Smooth muscle cell (in vitro differentiated cells): ENCODE measurements at regions not wholly inside any gene's neighbourhood (a gene's known extent, or its start where the extent isn't known, plus 50 kb on each side); places are given as distances from the start of the nearest gene placed in this dataset.

ENCODE experiments used
- DNase-seq: peaks from one replicate; lab custom pipeline; 2025; ENCODE audit not compliant: unreplicated experiment; lab: John Stamatoyannopoulos, UW
- H2AFZ ChIP-seq: fragments of 200-600 bp; sonication (generic); 2 replicates; pipeline ENCODE4 v1.6.0; 2016; ENCODE audit warnings: antibody characterized with exemption, low read depth, mild to moderate bottlenecking
- H3F3A ChIP-seq: fragments of 200-600 bp; sonication (generic); 2 replicates; pipeline ENCODE4 v1.6.0; 2017; ENCODE audit warnings: antibody characterized with exemption, low read depth
- H3K27ac ChIP-seq: fragments of 200-600 bp; sonication (generic); 2 replicates; pipeline ENCODE4 v1.5.1; 2016; ENCODE audit warnings: low read depth, mild to moderate bottlenecking
- H3K27me3 ChIP-seq: fragments of 200-600 bp; sonication (generic); 2 replicates; pipeline ENCODE4 v1.6.1; 2016; ENCODE audit warnings: low read depth, mild to moderate bottlenecking
- H3K36me3 ChIP-seq: fragments of 200-600 bp; sonication (generic); 2 replicates; pipeline ENCODE4 v1.5.1; 2016; ENCODE audit warnings: low read depth
- H3K4me1 ChIP-seq: fragments of 200-600 bp; sonication (generic); 2 replicates; pipeline ENCODE4 v1.5.1; 2016; ENCODE audit warnings: low read depth
- H3K4me2 ChIP-seq: fragments of 200-600 bp; sonication (generic); 2 replicates; pipeline ENCODE4 v1.6.0; 2016; ENCODE audit warnings: mild to moderate bottlenecking
- H3K4me3 ChIP-seq: fragments of 200-600 bp; sonication (generic); 2 replicates; pipeline ENCODE4 v1.5.1; 2016; ENCODE audit warnings: mild to moderate bottlenecking
- H3K79me2 ChIP-seq: fragments of 200-600 bp; sonication (generic); 2 replicates; pipeline ENCODE4 v1.6.0; 2016; ENCODE audit warnings: low read depth, mild to moderate bottlenecking
- H3K9ac ChIP-seq: fragments of 200-600 bp; sonication (generic); 2 replicates; pipeline ENCODE4 v1.6.0; 2016; ENCODE audit warnings: low read depth
- H3K9me3 ChIP-seq: fragments of 200-600 bp; sonication (generic); replicated peaks from 2 replicates; pipeline ENCODE4 v1.5.1; 2016; ENCODE audit warnings: low read depth
- H4K20me1 ChIP-seq: fragments of 200-600 bp; sonication (generic); 2 replicates; pipeline ENCODE4 v1.6.0; 2016; ENCODE audit warnings: low read depth
- CTCF ChIP-seq: fragments of 200-600 bp; sonication (generic); IDR thresholded peaks from 2 replicates; pipeline ENCODE4 v1.5.1; 2017; ENCODE audit warnings: borderline replicate concordance, mild to moderate bottlenecking, antibody characterized with exemption; ENCODE audit not compliant: insufficient read depth, poor library complexity, severe bottlenecking
- WGBS: methylation state at CpG from one replicate; pipeline ENCODE4 v1.1.7; 2016; ENCODE audit warnings: low lambda C conversion rate; 5-methylcytosine and 5-hydroxymethylcytosine counted together

- Histone ChIP-seq H3K4me3 (no peak overlapping the region), H2AFZ (no peak overlapping the region), H3F3A (no peaks in the 10 kb centered on the region), H4K20me1 (no peaks in the 10 kb centered on the region), H3K4me1 (no peaks in the 10 kb centered on the region), H3K4me2 (no peak overlapping the region), H3K9ac (no peak overlapping the region), H3K27me3 (peaks cover 3% of the 10 kb centered on the region), H3K79me2 (no peaks in the 10 kb centered on the region), H3K9me3 (no peaks in the 10 kb centered on the region), H3K36me3 (no peaks in the 10 kb centered on the region), H3K27ac (no peak overlapping the region)
- TF ChIP-seq CTCF: no peak
- no peak for DNase-seq
- WGBS: 25% methylated on average over 1 of the region's 1 CpG
These were observed 583.9 kb upstream of the API5 start for GRCh38 chr11:42727879-42728278.

- no peaks in the 10 kb centered on the region for H3K27me3 ChIP-seq
- TF ChIP-seq CTCF: no peak
- H3K79me2 ChIP-seq: no peaks in the 10 kb centered on the region
- no peak overlapping the region for H3K4me2 ChIP-seq
- no peak overlapping the region for H3K9ac ChIP-seq
- no peaks in the 10 kb centered on the region for H3F3A ChIP-seq
- H2AFZ ChIP-seq: no peak overlapping the region
- H3K27ac ChIP-seq: no peak overlapping the region
- H4K20me1 ChIP-seq: no peaks in the 10 kb centered on the region
- no peaks in the 10 kb centered on the region for H3K9me3 ChIP-seq
- WGBS: 45% methylated on average over 1 of the region's 1 CpG
- no peak for DNase-seq
- no peaks in the 10 kb centered on the region for H3K4me1 ChIP-seq
- no peaks in the 10 kb centered on the region for H3K36me3 ChIP-seq
- H3K4me3 ChIP-seq: no peak overlapping the region
These were observed 549.4 kb upstream of the API5 start for GRCh38 chr11:42762348-42762747.

DNA sequence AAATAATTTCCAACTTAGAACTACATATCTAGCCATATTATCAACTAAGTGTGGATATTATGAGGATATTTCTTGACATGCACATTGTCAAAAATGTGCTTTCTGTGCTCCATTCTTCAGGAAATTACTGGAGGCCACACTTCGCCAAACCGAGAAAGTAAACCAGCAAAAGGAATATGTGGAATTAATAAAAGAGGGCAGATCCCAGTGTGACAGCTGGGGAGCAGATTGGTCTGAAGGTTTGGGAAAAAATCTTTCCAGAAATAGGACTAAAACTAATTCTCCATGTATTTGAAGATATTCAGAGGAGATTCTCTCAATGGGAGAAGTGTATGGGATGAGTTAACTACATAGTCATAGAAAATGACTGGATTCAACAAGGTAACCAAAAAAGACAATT lies 546.9 kb upstream of the API5 start:
- H3K9ac ChIP-seq: no peak overlapping the region
- no peaks in the 10 kb centered on the region for H4K20me1 ChIP-seq
- no peak for DNase-seq
- H3K27ac ChIP-seq: no peak overlapping the region
- H3K27me3 ChIP-seq: no peaks in the 10 kb centered on the region
- no peaks in the 10 kb centered on the region for H3K36me3 ChIP-seq
- TF ChIP-seq CTCF: no peak
- H3K4me3 ChIP-seq: no peak overlapping the region
- no peaks in the 10 kb centered on the region for H3F3A ChIP-seq
- H3K79me2 ChIP-seq: no peaks in the 10 kb centered on the region
- H3K4me2 ChIP-seq: no peak overlapping the region
- no peaks in the 10 kb centered on the region for H3K9me3 ChIP-seq
- no peak overlapping the region for H2AFZ ChIP-seq
- H3K4me1 ChIP-seq: no peaks in the 10 kb centered on the region
- 92% methylated on average over 2 of the region's 2 CpGs for WGBS

- no peak for DNase-seq
- H3F3A ChIP-seq: no peaks in the 10 kb centered on the region
These were observed 543.2 kb upstream of the API5 start for GRCh38 chr11:42768576-42768975.

More at GRCh38 chr11:42768576-42768975, 543.2 kb upstream of the API5 start:
- Histone ChIP-seq H3K4me3 (no peak overlapping the region), H3K9me3 (no peaks in the 10 kb centered on the region), H2AFZ (no peak overlapping the region), H3K36me3 (no peaks in the 10 kb centered on the region), H3K4me1 (no peaks in the 10 kb centered on the region), H3K27me3 (peaks cover 4% of the 10 kb centered on the region), H4K20me1 (no peaks in the 10 kb centered on the region), H3K27ac (no peak overlapping the region), H3K79me2 (no peaks in the 10 kb centered on the region), H3K9ac (no peak overlapping the region), H3K4me2 (no peak overlapping the region)
- whole genome bisulfite sequencing: 90% methylated on average over 2 of the region's 2 CpGs
- no peak for TF ChIP-seq CTCF
